ENCODE measurements at regions not wholly inside any gene's neighbourhood (a gene's known extent, or its start where the extent isn't known, plus 50 kb on each side); places are given as distances from the start of the nearest gene placed in this dataset.
"Not testable (repeated sequence)": the region's sequence is repeated elsewhere in the genome, so short reads cannot be mapped to it uniquely, and the experiment has no call there.

GRCh38 chr16:88161191-88161590 lies 210.0 kb downstream of the BANP start:
- TF ChIP-seq, protein P1, sequence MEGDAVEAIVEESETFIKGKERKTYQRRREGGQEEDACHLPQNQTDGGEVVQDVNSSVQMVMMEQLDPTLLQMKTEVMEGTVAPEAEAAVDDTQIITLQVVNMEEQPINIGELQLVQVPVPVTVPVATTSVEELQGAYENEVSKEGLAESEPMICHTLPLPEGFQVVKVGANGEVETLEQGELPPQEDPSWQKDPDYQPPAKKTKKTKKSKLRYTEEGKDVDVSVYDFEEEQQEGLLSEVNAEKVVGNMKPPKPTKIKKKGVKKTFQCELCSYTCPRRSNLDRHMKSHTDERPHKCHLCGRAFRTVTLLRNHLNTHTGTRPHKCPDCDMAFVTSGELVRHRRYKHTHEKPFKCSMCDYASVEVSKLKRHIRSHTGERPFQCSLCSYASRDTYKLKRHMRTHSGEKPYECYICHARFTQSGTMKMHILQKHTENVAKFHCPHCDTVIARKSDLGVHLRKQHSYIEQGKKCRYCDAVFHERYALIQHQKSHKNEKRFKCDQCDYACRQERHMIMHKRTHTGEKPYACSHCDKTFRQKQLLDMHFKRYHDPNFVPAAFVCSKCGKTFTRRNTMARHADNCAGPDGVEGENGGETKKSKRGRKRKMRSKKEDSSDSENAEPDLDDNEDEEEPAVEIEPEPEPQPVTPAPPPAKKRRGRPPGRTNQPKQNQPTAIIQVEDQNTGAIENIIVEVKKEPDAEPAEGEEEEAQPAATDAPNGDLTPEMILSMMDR (conservative IDR thresholded peaks at IDR 0.05; ENCODE audit: low read depth, low read length), result not testable (repeated sequence)
- TF ChIP-seq EZH2 (IDR thresholded peaks at IDR 0.05; ENCODE audit: borderline replicate concordance, low read depth, low read length, poor library complexity, severe bottlenecking), result not testable (repeated sequence)

All from A673 (cell line).